DMS53 (cell line): ENCODE measurements at regions not wholly inside any gene's neighbourhood (a gene's known extent, or its start where the extent isn't known, plus 50 kb on each side); places are given as distances from the start of the nearest gene placed in this dataset.

Experiments used
- DNase-seq: peaks from one replicate; lab custom pipeline; 2025; lab: John Stamatoyannopoulos, UW

- no peak for DNase-seq
These were observed 75.8 kb upstream of the GPC1 start for GRCh38 chr2:240359695-240360094.

- no peak for DNase-seq
These were observed 74.6 kb upstream of the GPC1 start for GRCh38 chr2:240360645-240361475.

GRCh38 chr2:240362216-240362755 lies 73.2 kb upstream of the GPC1 start:
- DNase-seq = no peak

GRCh38 chr2:240362826-240363745 lies 72.4 kb upstream of the GPC1 start:
- no peak for DNase-seq

- no peak for DNase-seq
These were observed 71.5 kb upstream of the GPC1 start for GRCh38 chr2:240363746-240364581.

GRCh38 chr2:240364582-240364960 lies 70.9 kb upstream of the GPC1 start:
- no peak for DNase-seq

- no peak for DNase-seq
These were observed 70.3 kb upstream of the GPC1 start for GRCh38 chr2:240364961-240365775.

GRCh38 chr2:240365971-240366471 lies 69.4 kb upstream of the GPC1 start:
- no peak for DNase-seq

- no peak for DNase-seq
These were observed 68.6 kb upstream of the GPC1 start for GRCh38 chr2:240366901-240367300.

- no peak for DNase-seq
These were observed 67.7 kb upstream of the GPC1 start for GRCh38 chr2:240367721-240368120.

- DNase-seq = no peak
These were observed 66.6 kb upstream of the GPC1 start for GRCh38 chr2:240368781-240369331.

GRCh38 chr2:240369335-240369734 lies 66.1 kb upstream of the GPC1 start:
- DNase-seq = no peak

GRCh38 chr2:240369801-240370585 lies 65.5 kb upstream of the GPC1 start:
- no peak for DNase-seq

- DNase-seq = no peak
These were observed 64.1 kb upstream of the GPC1 start for GRCh38 chr2:240371129-240372000.

GRCh38 chr2:240372101-240372500 lies 63.4 kb upstream of the GPC1 start:
- DNase-seq = no peak

GRCh38 chr2:240373289-240373885 lies 62.1 kb upstream of the GPC1 start:
- no peak for DNase-seq

- no peak for DNase-seq
These were observed 61.2 kb upstream of the GPC1 start for GRCh38 chr2:240374085-240374907.
